ENCODE measurements at regions not wholly inside any gene's neighbourhood (a gene's known extent, or its start where the extent isn't known, plus 50 kb on each side); places are given as distances from the start of the nearest gene placed in this dataset.
"Not testable (repeated sequence)": the region's sequence is repeated elsewhere in the genome, so short reads cannot be mapped to it uniquely, and the experiment has no call there.

DNA sequence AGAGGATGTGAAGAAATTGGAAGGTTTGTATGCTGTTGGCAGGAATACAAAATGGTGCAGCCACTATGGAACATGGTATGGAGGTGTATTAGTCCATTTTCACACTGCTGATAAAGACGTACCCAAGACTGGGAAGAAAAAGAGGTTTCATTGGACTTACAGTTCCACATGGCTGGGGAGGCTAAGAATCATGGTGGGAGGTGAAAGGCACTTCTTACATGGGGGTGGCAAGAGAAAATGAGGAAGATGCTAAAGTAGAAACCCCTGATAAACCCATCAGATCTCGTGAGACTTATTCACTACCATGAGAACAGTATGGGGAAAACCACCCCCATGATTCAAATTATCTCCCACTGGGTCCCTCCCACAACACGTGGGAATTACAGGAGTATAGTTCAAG lies 72.1 kb upstream of the SNX9 start:
- TF ChIP-seq, protein P1, sequence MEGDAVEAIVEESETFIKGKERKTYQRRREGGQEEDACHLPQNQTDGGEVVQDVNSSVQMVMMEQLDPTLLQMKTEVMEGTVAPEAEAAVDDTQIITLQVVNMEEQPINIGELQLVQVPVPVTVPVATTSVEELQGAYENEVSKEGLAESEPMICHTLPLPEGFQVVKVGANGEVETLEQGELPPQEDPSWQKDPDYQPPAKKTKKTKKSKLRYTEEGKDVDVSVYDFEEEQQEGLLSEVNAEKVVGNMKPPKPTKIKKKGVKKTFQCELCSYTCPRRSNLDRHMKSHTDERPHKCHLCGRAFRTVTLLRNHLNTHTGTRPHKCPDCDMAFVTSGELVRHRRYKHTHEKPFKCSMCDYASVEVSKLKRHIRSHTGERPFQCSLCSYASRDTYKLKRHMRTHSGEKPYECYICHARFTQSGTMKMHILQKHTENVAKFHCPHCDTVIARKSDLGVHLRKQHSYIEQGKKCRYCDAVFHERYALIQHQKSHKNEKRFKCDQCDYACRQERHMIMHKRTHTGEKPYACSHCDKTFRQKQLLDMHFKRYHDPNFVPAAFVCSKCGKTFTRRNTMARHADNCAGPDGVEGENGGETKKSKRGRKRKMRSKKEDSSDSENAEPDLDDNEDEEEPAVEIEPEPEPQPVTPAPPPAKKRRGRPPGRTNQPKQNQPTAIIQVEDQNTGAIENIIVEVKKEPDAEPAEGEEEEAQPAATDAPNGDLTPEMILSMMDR (conservative IDR thresholded peaks at IDR 0.05): not testable (repeated sequence)
- not testable (repeated sequence) for TF ChIP-seq ZFX (IDR thresholded peaks at IDR 0.05)
